ENCODE measurements at regions not wholly inside any gene's neighbourhood (a gene's known extent, or its start where the extent isn't known, plus 50 kb on each side); places are given as distances from the start of the nearest gene placed in this dataset.

- no peak for TF ChIP-seq CTCF (IDR thresholded peaks at IDR 0.05)
- TF ChIP-seq POLR2A (IDR thresholded peaks at IDR 0.05): no peak
Measured at GRCh38 chr14:82886670-82887069, 1353.0 kb upstream of the SEL1L start.
